Uterus (tissue), 2 donors: ENCODE measurements at regions not wholly inside any gene's neighbourhood (a gene's known extent, or its start where the extent isn't known, plus 50 kb on each side); places are given as distances from the start of the nearest gene placed in this dataset.

Experiments used
- CTCF ChIP-seq, 4 experiments: fragments of 200-600 bp in 2 of 4; fragments of 450-650 bp in 2 of 4; sonication (generic) in 2 of 4; IDR thresholded peaks; one replicate each; pipeline ENCODE4 v1.5.1; 2016 to 2019; ENCODE audit warnings: antibody characterized with exemption in 4 of 4, mild to moderate bottlenecking in 2 of 4, moderate library complexity in 1 of 4
- POLR2A ChIP-seq, 2 donors: fragments of 450-650 bp; IDR thresholded peaks; one replicate each; pipeline ENCODE4 v1.6.1; 2016; ENCODE audit warnings: antibody characterized with exemption in 2 of 2, mild to moderate bottlenecking in 1 of 2, moderate library complexity in 1 of 2

GRCh38 chr9:134225816-134226215 is 61.5 kb upstream of the RNU6ATAC start:
- TF ChIP-seq CTCF (IDR thresholded peaks at IDR 0.05) (no peak), POLR2A (IDR thresholded peaks at IDR 0.05) (no peak)
